T-helper 17 cell (primary cell): ENCODE measurements at regions not wholly inside any gene's neighbourhood (a gene's known extent, or its start where the extent isn't known, plus 50 kb on each side); places are given as distances from the start of the nearest gene placed in this dataset.

Experiments
- ATAC-seq: fragments of 150-1000 bp; cut with Tn5 transposase; 2 replicates; pipeline ENCODE4 v1.10.0; 2021; ENCODE audit warnings: mild to moderate bottlenecking, moderate library complexity
- DNase-seq, 3 donors: peaks; one replicate each; pipeline versions ENCODE4 v3.0.0 to v3.0.0-alpha.2; 2020 to 2021
- H3K9me3 ChIP-seq: one replicate; pipeline ENCODE4 v1.7.0; 2013; ENCODE audit warnings: low read length, mild to moderate bottlenecking; ENCODE audit not compliant: control insufficient read depth, poor library complexity, severe bottlenecking
- H3K27ac Mint-ChIP-seq: one replicate; pipeline ENCODE4 v1.8.0; 2022; ENCODE audit warnings: mild to moderate bottlenecking, moderate library complexity, mixed read lengths
- H3K27me3 Mint-ChIP-seq: one replicate; pipeline ENCODE4 v1.8.0; 2022; ENCODE audit warnings: mixed read lengths
- H3K36me3 Mint-ChIP-seq: one replicate; pipeline ENCODE4 v1.8.0; 2022; ENCODE audit warnings: low read depth, mixed read lengths
- H3K4me1 Mint-ChIP-seq: one replicate; pipeline ENCODE4 v1.8.0; 2022; ENCODE audit warnings: mild to moderate bottlenecking, mixed read lengths
- H3K4me3 Mint-ChIP-seq: one replicate; pipeline ENCODE4 v1.8.0; 2022; ENCODE audit warnings: mild to moderate bottlenecking, moderate library complexity, mixed read lengths

DNA sequence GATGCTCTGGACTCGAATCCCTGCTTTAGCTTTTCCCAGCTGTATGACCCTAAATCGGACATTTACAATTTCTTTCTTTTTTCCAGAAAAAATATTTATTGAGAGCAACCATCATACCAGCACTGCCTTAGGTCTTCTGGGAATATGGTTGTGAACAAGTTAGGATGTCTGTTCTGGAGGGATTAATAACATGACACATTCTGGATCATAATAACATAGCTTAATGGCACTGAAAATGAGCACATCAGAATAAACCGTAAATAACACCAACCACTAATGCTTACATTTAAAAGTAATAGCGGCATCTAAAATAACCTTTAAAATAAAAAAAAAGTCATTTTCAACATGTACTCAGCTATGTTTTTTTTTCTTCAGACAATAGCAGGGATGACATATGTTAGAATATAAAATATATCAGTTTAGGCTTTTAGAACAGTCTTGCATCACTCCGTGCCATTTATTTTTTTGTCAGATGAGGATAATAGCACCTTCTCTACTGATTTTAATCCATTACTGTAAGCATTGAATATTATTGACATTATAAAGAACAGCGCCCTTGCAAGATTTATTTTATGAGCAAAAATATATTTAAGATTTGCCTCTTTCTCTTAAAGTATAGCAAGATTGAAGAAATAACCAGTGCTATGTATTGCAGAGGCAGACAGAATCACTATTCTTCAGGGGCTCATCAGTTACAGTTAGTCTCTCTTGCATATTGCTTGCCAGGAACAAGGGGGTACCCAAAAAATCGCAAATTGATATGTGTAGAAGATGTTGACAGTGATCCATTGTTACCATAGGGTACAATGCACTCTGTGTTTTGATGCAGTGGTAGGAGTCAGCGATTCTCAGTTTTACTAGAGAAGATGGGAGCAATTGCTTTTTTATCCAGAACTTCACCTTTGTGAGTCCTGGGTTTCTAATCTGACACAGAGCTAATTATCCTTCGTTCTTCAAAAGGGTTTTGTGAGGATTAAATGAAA, 168.4 kb upstream of the NR3C1 start:
- no peaks in the 10 kb centered on the region for H3K9me3 ChIP-seq
- ATAC-seq: no peak
- H3K4me3 Mint-ChIP-seq: no peak overlapping the region
- H3K27me3 Mint-ChIP-seq: peaks cover 15% of the 10 kb centered on the region
- DNase-seq: no peak
- H3K27ac Mint-ChIP-seq: no peak overlapping the region
- no peaks in the 10 kb centered on the region for H3K4me1 Mint-ChIP-seq
- H3K36me3 Mint-ChIP-seq: no peaks in the 10 kb centered on the region

DNA sequence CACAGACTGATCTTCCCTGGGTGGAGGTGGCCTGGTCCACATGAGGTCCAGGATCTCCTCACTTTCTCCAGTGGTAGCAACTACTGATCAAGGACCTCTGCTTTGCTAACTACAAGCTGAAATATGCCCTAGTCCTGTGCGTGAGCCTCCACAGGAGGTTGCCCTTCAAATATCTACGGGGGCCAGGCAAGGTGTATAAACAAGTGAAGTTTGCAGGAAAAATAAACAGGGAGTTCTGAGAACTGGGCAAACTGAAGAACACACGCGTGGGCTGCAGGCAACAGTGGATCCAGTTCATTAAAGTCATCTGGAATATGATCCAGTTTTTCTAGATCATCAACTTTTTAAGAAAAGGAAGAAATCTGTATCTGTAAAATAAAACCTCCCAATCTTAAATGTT, 167.5 kb upstream of the NR3C1 start:
- ATAC-seq: no peak
- Mint-ChIP-seq H3K4me1 (no peaks in the 10 kb centered on the region), H3K27me3 (peaks cover 17% of the 10 kb centered on the region)

DNA sequence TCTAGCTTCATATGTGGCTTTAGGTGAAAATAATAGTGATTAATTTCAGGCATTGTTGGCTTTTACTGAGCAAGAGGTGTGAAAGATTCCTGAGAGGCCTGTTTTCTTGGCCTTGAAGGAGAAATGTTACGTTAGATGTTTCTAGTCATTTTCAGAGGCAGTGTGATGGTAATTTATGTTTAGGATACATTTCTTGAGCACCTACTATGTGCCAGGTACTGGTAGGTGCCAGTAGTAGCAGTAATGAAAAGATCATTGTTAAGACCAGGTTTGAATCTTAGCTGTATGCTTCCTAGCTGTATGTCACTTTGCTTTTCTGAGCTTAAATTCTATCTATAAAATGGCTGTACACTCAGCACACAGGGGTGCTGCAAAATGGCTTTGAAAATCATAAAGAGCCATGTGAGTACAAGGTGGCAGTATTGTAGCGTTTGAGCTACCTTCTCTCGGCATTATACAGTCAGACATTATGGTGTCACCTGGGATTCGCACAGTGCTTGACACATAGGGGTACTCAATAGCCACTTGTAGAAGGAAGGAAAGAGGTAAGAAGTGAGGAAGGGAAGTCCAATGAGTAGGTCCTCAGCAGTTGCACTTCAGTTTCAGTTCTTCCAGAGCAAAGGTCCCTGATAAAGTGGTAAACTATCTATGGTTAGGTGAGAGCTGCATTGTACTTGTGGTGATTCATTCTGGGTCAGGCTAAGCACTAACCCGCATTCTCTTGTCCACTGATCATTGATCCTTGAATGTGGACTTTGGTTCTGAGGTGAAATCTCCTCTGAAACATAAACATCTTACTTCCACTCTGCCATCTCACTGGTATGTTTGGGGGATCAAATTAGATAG, 166.5 kb upstream of the NR3C1 start:
- no peak overlapping the region for H3K4me3 Mint-ChIP-seq
- DNase-seq (no peak), ATAC-seq (no peak)
- no peaks in the 10 kb centered on the region for H3K9me3 ChIP-seq
- no peaks in the 10 kb centered on the region for H3K36me3 Mint-ChIP-seq
- H3K4me1 Mint-ChIP-seq: no peaks in the 10 kb centered on the region
- no peak overlapping the region for H3K27ac Mint-ChIP-seq
- H3K27me3 Mint-ChIP-seq: peaks cover 17% of the 10 kb centered on the region

More for the DNA sequence above, 167.5 kb upstream of the NR3C1 start:
- H3K27ac Mint-ChIP-seq: no peak overlapping the region
- H3K9me3 ChIP-seq: no peaks in the 10 kb centered on the region
- H3K36me3 Mint-ChIP-seq: no peaks in the 10 kb centered on the region
- H3K4me3 Mint-ChIP-seq: no peak overlapping the region
- DNase-seq: no peak

DNA sequence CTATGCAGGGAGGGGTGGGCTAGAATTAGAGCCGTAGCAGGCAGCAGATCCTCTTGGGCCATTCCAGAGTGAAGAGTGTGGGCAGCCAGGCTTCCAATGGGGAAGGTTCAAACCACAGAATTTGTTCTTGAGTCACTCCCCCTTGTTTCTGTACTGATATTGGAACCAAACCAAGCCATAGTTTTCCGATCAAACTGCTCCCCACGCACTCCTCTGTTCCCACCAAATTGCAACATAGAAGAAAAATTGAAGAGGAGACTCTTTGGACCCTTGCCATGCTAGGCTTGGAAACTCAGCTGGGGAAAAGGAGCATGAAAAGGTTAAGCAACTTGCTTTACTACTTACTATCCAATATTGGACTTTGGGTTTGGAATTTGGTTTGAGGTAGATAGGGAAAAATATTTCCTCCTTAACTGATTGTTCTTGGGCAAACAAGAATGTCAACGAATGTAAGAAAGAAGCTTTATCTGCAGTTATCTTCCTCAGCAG, 165.8 kb upstream of the NR3C1 start:
- no peak for DNase-seq
- H3K27ac Mint-ChIP-seq: no peak overlapping the region
- no peak for ATAC-seq
- no peak overlapping the region for H3K4me3 Mint-ChIP-seq
- peaks cover 17% of the 10 kb centered on the region for H3K27me3 Mint-ChIP-seq
- H3K4me1 Mint-ChIP-seq: no peaks in the 10 kb centered on the region
- H3K36me3 Mint-ChIP-seq: no peaks in the 10 kb centered on the region
- H3K9me3 ChIP-seq: no peaks in the 10 kb centered on the region

DNA sequence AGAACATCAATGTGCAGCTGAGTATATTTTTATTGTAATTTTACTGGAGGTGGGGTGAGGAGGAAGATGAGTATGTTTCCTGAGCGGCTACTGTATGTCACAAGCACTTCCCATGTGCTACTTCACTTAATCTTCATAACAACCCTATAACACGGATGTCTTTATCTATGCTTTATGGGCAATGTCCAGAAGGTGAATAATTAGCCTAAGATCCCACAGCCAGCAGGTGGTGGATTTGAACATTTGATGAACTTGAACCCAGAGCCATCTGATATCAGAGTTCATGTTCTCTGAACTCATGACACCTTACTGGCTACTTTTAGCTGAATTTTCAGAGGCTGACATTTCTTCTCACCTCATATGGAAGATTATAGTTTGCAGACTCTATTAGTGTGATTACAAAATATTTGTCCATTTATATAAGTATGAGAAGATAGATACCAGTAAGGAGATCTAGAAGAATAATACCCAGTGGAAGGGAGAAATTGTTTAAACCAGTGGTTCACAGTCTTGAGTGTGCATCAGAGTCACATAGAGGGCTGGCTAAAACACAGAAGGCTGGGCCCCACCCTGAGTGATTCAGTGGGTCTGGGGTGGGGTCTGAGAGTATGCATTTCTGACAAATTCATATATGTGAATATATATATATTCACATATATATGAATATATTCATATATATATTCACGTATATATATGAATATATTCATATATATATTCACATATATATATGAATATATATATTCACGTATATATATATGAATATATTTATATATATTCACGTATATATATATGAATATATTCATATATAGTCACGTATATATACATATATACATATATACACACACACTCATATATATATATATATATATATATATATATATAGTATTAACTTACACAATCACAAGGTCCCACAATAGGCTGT, 164.4 kb upstream of the NR3C1 start:
- H3K4me1 Mint-ChIP-seq: no peaks in the 10 kb centered on the region
- peaks cover 17% of the 10 kb centered on the region for H3K27me3 Mint-ChIP-seq
- H3K4me3 Mint-ChIP-seq: no peak overlapping the region
- H3K9me3 ChIP-seq: no peaks in the 10 kb centered on the region
- H3K36me3 Mint-ChIP-seq: no peaks in the 10 kb centered on the region
- no peak overlapping the region for H3K27ac Mint-ChIP-seq
- no peak for ATAC-seq
- no peak for DNase-seq

DNA sequence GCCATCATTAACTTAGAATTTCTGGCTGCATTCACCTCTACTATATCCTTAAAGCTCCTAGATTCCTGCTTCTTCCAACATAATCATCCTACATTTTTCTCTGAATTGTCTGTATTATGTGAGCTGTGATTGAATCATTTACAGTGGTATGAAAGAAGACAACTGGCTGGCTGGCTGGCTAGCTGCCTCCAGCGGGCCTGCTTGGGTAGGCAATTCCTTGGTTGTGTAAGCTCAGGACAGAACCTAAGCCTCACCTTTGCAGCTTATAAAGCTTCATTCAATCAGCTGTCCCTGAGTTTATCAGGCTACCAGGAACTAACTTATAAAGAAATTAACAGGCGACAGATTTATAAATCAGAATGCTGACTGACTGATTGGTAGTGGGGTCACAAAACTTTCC, 162.7 kb upstream of the NR3C1 start:
- H3K9me3 ChIP-seq: no peaks in the 10 kb centered on the region
- Mint-ChIP-seq H3K4me1 (no peaks in the 10 kb centered on the region), H3K27me3 (peaks cover 17% of the 10 kb centered on the region), H3K4me3 (no peak overlapping the region), H3K36me3 (no peaks in the 10 kb centered on the region), H3K27ac (no peak overlapping the region)
- ATAC-seq: no peak
- DNase-seq: no peak

DNA sequence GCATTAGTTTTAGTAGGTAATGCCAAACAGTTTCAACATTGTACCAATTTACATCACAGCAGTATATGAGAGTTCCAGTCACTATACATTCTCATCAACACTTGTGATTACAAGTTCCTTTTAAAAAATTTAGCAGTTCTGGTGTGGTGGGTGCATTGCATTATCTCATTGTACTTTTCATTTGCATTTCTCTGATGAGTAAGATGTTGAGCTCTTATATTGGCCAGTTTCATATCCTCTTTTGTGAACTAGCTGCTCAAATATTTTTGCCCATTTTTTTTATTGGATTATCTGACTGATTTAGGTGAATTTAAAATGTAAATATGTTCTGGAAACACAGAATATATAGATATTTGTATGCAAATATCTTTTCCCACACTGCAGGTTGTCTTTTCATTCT, 160.9 kb upstream of the NR3C1 start:
- Mint-ChIP-seq H3K36me3 (no peaks in the 10 kb centered on the region), H3K4me1 (no peaks in the 10 kb centered on the region), H3K4me3 (no peak overlapping the region), H3K27ac (no peak overlapping the region), H3K27me3 (peaks cover 4% of the 10 kb centered on the region)
- DNase-seq (no peak), ATAC-seq (no peak)
- H3K9me3 ChIP-seq: no peaks in the 10 kb centered on the region

DNA sequence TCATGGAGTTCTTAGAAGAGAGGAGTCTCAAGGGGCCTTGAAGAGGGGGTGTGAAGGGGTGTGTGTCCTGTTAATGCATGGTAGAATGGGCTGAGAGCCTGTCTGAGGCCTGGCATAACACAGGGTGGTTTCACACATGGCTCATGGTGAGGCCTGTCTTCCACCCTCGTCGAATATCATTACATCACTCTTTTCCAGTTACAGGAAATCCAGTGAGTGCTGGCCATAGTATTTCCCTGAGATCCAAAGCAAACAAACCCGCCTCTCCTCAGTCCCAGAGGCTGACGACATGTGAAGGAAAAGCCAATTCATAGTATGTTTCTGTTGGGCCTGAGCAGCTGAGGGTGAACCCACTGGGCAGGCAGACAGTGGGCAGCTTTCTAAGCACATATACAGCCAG, 159.4 kb upstream of the NR3C1 start:
- Mint-ChIP-seq H3K4me3 (no peak overlapping the region), H3K27ac (no peak overlapping the region), H3K4me1 (peaks cover 2% of the 10 kb centered on the region), H3K36me3 (peaks cover 2% of the 10 kb centered on the region), H3K27me3 (peaks cover 4% of the 10 kb centered on the region)
- H3K9me3 ChIP-seq: no peaks in the 10 kb centered on the region
- DNase-seq (no peak), ATAC-seq (no peak)

DNA sequence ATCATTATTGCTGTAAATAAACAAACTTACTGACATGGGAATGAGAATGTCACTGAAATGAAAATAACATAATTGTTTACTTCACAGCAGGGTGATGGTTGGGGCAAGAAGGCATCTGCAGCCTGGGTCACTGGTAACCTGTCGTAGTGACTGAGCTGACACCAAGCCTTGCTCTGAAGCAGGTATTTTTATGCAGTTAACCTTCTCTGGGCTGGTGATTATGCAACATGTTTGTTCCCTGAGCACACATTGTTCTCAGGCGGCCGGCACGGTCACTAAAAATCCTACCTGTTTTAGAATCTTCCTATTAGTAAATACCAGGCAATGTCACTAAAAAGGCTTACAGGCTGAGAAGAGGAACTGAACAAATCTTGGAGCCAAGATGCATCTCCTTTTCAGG, 157.7 kb upstream of the NR3C1 start:
- DNase-seq: no peak
- no peaks in the 10 kb centered on the region for H3K27me3 Mint-ChIP-seq
- H3K4me1 Mint-ChIP-seq: peaks cover 3% of the 10 kb centered on the region
- ATAC-seq: no peak
- no peak overlapping the region for H3K4me3 Mint-ChIP-seq
- H3K27ac Mint-ChIP-seq: no peak overlapping the region
- peaks cover 2% of the 10 kb centered on the region for H3K36me3 Mint-ChIP-seq
- no peaks in the 10 kb centered on the region for H3K9me3 ChIP-seq

DNA sequence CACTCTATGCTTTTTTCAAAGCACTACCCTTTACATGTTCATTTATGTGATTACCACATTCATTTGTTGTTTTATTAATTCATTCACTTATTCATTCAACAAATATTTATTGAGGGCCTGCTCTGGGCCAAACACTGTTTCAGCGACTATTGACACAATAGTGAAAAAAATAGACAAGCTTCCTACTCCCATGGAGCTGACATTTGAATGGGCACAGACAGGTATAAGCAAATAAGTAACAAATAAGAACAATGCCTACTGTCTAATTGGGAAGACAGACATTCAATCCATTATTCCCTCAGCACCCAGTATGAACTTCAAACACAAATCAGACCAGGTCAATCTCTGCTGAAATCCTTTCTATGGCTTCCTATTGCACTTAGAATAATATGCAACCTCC, 156.9 kb upstream of the NR3C1 start:
- peaks cover 3% of the 10 kb centered on the region for H3K4me1 Mint-ChIP-seq
- H3K4me3 Mint-ChIP-seq: no peak overlapping the region
- no peak overlapping the region for H3K27ac Mint-ChIP-seq
- no peak for ATAC-seq
- H3K9me3 ChIP-seq: no peaks in the 10 kb centered on the region
- DNase-seq: no peak
- peaks cover 2% of the 10 kb centered on the region for H3K36me3 Mint-ChIP-seq
- H3K27me3 Mint-ChIP-seq: no peaks in the 10 kb centered on the region

DNA sequence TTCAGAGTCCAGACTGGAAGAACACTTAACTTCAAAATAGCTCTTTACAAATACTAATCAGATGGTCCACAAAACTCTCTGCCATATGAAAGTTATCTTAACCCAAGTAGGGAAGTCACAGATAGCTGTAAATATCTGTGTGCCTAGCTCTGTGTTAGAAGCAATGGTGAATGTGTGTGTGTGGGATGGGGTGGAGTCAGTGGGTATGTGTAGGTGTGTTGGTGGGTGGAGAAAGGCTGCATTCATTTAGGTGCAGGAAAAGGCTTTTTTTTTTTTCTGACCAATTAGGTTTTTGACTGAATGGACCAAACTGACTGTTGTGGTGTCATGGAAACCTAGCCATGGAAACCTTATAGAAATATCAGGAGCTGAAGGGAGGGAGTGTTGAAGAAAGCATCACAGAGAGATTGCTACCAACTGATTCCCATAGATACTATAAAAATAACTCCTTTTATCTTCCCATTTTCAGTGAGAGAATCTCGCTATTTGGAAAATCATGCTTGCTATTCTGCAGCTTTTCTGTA, 156.2 kb upstream of the NR3C1 start:
- H3K9me3 ChIP-seq: no peaks in the 10 kb centered on the region
- Mint-ChIP-seq H3K27me3 (no peaks in the 10 kb centered on the region), H3K36me3 (peaks cover 2% of the 10 kb centered on the region), H3K4me1 (peaks cover 3% of the 10 kb centered on the region), H3K4me3 (no peak overlapping the region), H3K27ac (no peak overlapping the region)
- no peak for ATAC-seq
- DNase-seq: no peak

DNA sequence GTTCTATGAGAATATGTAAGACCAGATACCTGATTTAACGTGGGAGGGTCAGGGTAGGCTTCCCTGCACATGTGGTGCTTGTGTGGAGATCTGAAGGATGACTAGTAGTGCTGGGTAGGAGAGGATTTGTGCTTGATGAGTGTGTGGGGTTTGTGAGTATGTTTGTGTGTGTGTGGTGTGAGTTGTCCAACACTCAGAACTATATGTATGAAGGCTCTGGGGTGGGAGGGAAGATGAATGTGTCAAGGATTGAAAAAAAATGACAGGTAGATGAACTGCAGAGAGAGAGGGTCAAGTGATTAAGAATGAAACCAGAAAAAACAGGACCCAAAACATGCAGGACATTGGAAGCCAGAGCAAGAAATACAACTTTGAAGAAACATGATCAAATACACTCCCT, 154.6 kb upstream of the NR3C1 start:
- no peaks in the 10 kb centered on the region for H3K27me3 Mint-ChIP-seq
- no peak for ATAC-seq
- no peak overlapping the region for H3K4me3 Mint-ChIP-seq

More for the DNA sequence above, 154.6 kb upstream of the NR3C1 start:
- peaks cover 2% of the 10 kb centered on the region for H3K36me3 Mint-ChIP-seq
- peaks cover 3% of the 10 kb centered on the region for H3K4me1 Mint-ChIP-seq
- no peaks in the 10 kb centered on the region for H3K9me3 ChIP-seq
- DNase-seq: no peak
- no peak overlapping the region for H3K27ac Mint-ChIP-seq
